ENCODE measurements at regions not wholly inside any gene's neighbourhood (a gene's known extent, or its start where the extent isn't known, plus 50 kb on each side); places are given as distances from the start of the nearest gene placed in this dataset.

GRCh38 chr13:70884196-70884595, 775.9 kb upstream of the KLHL1 start:
- TF ChIP-seq CTCF (IDR thresholded peaks at IDR 0.05; ENCODE audit: insufficient read depth, low read length, poor library complexity, severe bottlenecking): no peak
- no peak for TF ChIP-seq EZH2phosphoT487 (conservative IDR thresholded peaks at IDR 0.05; ENCODE audit: low read length)
